ENCODE measurements at regions not wholly inside any gene's neighbourhood (a gene's known extent, or its start where the extent isn't known, plus 50 kb on each side); places are given as distances from the start of the nearest gene placed in this dataset.
A peak's percentile ranks its signal among the peaks of the same experiment; 100 is the strongest.

- Histone ChIP-seq H3K27me3 (replicated peaks in 1 of 4; ENCODE audit: control extremely low read depth in 1 of 4, control insufficient read depth in 3 of 4, insufficient read depth in 4 of 4, low read length in 3 of 4) (no peaks in the 10 kb centered on the region), H3K9ac (ENCODE audit: low read length) (no peak overlapping the region), H3K4me2 (replicated peaks; ENCODE audit: low read depth, low read length, poor library complexity, severe bottlenecking) (no peak overlapping the region), H3K9me3 (ENCODE audit: control extremely low read depth in 1 of 3, control insufficient read depth in 2 of 3, insufficient read depth in 1 of 3, low read length in 2 of 3) (no peaks in the 10 kb centered on the region), H2AFZ (ENCODE audit: insufficient read depth, low read depth, low read length, poor library complexity, severe bottlenecking) (no peak overlapping the region), H3K4me1 (ENCODE audit: control insufficient read depth in 2 of 2, insufficient read depth in 2 of 2, low read length in 2 of 2) (peaks cover 10 to 16% of the 10 kb centered on the region in 2 donors), H3K4me3 (ENCODE audit: control extremely low read depth in 1 of 5, extremely low read depth in 1 of 5, insufficient read depth in 1 of 5, low read depth in 2 of 5, low read length in 4 of 5) (no peak overlapping the region), H3K79me2 (ENCODE audit: control insufficient read depth, insufficient read depth, low read length) (no peaks in the 10 kb centered on the region), H4K20me1 (ENCODE audit: control insufficient read depth, insufficient read depth, low read length, poor library complexity, severe bottlenecking) (no peaks in the 10 kb centered on the region), H3K27ac (ENCODE audit: low read length in 2 of 2) (no peak overlapping the region), H3K36me3 (replicated peaks in 1 of 2; ENCODE audit: control extremely low read depth in 1 of 2, control insufficient read depth in 1 of 2, extremely low read depth in 1 of 2, insufficient read depth in 2 of 2, low read length in 1 of 2) (no peaks in the 10 kb centered on the region)
- Mint-ChIP-seq H3K4me3 (no peak overlapping the region), H3K27me3 (peaks cover 8% of the 10 kb centered on the region), H3K27ac (no peak overlapping the region), H3K4me1 (peaks cover 15% of the 10 kb centered on the region), H3K9me3 (ENCODE audit: insufficient read depth) (no peaks in the 10 kb centered on the region)
- DNase-seq (no peak), ATAC-seq (ENCODE audit: low read depth) (no peak)
- intact Hi-C loops (cut with micrococcal nuclease), result no loop called here
- POLR2A ChIA-PET, result no interaction called here
- 100% methylated on average over 3 of the region's 3 CpGs for WGBS (ENCODE audit: insufficient coverage)
- TF ChIP-seq EZH2 (IDR thresholded peaks at IDR 0.05; ENCODE audit: borderline replicate concordance, insufficient read depth, low read depth, low read length, poor library complexity, severe bottlenecking), result no peak
- TF ChIP-seq CTCF (IDR thresholded peaks at IDR 0.05), result no peak
- CTCF ChIA-PET, result no interaction called here
Observed at GRCh38 chr2:39855856-39856255, 76.8 kb upstream of the THUMPD2 start.

GRCh38 chr2:39854771-39855170 lies 75.7 kb upstream of the THUMPD2 start:
- no peak overlapping the region for H3K27ac Mint-ChIP-seq
- Histone ChIP-seq H3K9me3 (ENCODE audit: control extremely low read depth in 1 of 3, control insufficient read depth in 2 of 3, insufficient read depth in 1 of 3, low read length in 2 of 3) (no peaks in the 10 kb centered on the region), H3K4me3 (ENCODE audit: control extremely low read depth in 1 of 5, extremely low read depth in 1 of 5, insufficient read depth in 1 of 5, low read depth in 2 of 5, low read length in 4 of 5) (no peak overlapping the region), H3K9ac (ENCODE audit: low read length) (no peak overlapping the region), H3K4me1 (ENCODE audit: control insufficient read depth in 2 of 2, insufficient read depth in 2 of 2, low read length in 2 of 2) (peaks cover 10 to 19% of the 10 kb centered on the region in 2 donors), H3K27me3 (replicated peaks in 1 of 4; ENCODE audit: control extremely low read depth in 1 of 4, control insufficient read depth in 3 of 4, insufficient read depth in 4 of 4, low read length in 3 of 4) (no peaks in the 10 kb centered on the region), H2AFZ (ENCODE audit: insufficient read depth, low read depth, low read length, poor library complexity, severe bottlenecking) (peak overlapping the region; percentile 29), H3K79me2 (ENCODE audit: control insufficient read depth, insufficient read depth, low read length) (no peaks in the 10 kb centered on the region), H3K27ac (ENCODE audit: low read length in 2 of 2) (no peak overlapping the region), H3K4me2 (replicated peaks; ENCODE audit: low read depth, low read length, poor library complexity, severe bottlenecking) (no peak overlapping the region), H4K20me1 (ENCODE audit: control insufficient read depth, insufficient read depth, low read length, poor library complexity, severe bottlenecking) (no peaks in the 10 kb centered on the region), H3K36me3 (replicated peaks in 1 of 2; ENCODE audit: control extremely low read depth in 1 of 2, control insufficient read depth in 1 of 2, extremely low read depth in 1 of 2, insufficient read depth in 2 of 2, low read length in 1 of 2) (no peaks in the 10 kb centered on the region)
- DNase-seq (no peak), ATAC-seq (ENCODE audit: low read depth) (no peak)
- no CpG with 5 or more reads among the region's 5 CpGs for WGBS (ENCODE audit: insufficient coverage)
- CTCF ChIA-PET, result no interaction called here
- no peaks in the 10 kb centered on the region for H3K9me3 Mint-ChIP-seq (ENCODE audit: insufficient read depth)
- TF ChIP-seq CTCF (IDR thresholded peaks at IDR 0.05), result no peak
- TF ChIP-seq EZH2 (IDR thresholded peaks at IDR 0.05; ENCODE audit: borderline replicate concordance, insufficient read depth, low read depth, low read length, poor library complexity, severe bottlenecking), result no peak
- no peak overlapping the region for H3K4me3 Mint-ChIP-seq
- intact Hi-C loops (cut with micrococcal nuclease), result no loop called here
- H3K27me3 Mint-ChIP-seq, result peaks cover 8% of the 10 kb centered on the region
- POLR2A ChIA-PET, result no interaction called here
- H3K4me1 Mint-ChIP-seq, result peaks cover 15% of the 10 kb centered on the region

All from B cell (primary cell).